Ishikawa (cell line): ENCODE measurements at regions not wholly inside any gene's neighbourhood (a gene's known extent, or its start where the extent isn't known, plus 50 kb on each side); places are given as distances from the start of the nearest gene placed in this dataset.

ENCODE experiments used
- CREB1 ChIP-seq: IDR thresholded peaks from 2 replicates; pipeline ENCODE4 v1.6.1; 2012; ENCODE audit warnings: low read depth
- RAD21 ChIP-seq: IDR thresholded peaks from 2 replicates; pipeline ENCODE4 v1.6.1; 2012; ENCODE audit warnings: low read depth
- TF ChIP-seq, protein P1 (sequence below): IDR thresholded peaks from 2 replicates; pipeline ENCODE4 v1.6.1; 2012

- no peak for TF ChIP-seq CREB1
- TF ChIP-seq, protein P1, sequence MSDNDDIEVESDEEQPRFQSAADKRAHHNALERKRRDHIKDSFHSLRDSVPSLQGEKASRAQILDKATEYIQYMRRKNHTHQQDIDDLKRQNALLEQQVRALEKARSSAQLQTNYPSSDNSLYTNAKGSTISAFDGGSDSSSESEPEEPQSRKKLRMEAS = no peak
- no peak for TF ChIP-seq RAD21
Measured at GRCh38 chr14:101083564-101084435, 180.3 kb upstream of the RTL1 start.
